GM12865 (cell line): ENCODE measurements at regions not wholly inside any gene's neighbourhood (a gene's known extent, or its start where the extent isn't known, plus 50 kb on each side); places are given as distances from the start of the nearest gene placed in this dataset.

Experiments
- DNase-seq: peaks from one replicate; pipeline ENCODE4 v3.0.0; 2010; ENCODE audit warnings: low read depth
- H3K4me3 ChIP-seq: 2 replicates; pipeline ENCODE4 v1.5.1; 2011; ENCODE audit warnings: mild to moderate bottlenecking, low read depth, low read length, control low read depth
- TF ChIP-seq, protein P1 (sequence below): IDR thresholded peaks from 2 replicates; pipeline ENCODE4 v1.5.1; 2011; ENCODE audit warnings: low read length, control low read depth, low read depth, inconsistent platforms; ENCODE audit not compliant: insufficient read depth; ENCODE audit errors: missing control alignments

DNA sequence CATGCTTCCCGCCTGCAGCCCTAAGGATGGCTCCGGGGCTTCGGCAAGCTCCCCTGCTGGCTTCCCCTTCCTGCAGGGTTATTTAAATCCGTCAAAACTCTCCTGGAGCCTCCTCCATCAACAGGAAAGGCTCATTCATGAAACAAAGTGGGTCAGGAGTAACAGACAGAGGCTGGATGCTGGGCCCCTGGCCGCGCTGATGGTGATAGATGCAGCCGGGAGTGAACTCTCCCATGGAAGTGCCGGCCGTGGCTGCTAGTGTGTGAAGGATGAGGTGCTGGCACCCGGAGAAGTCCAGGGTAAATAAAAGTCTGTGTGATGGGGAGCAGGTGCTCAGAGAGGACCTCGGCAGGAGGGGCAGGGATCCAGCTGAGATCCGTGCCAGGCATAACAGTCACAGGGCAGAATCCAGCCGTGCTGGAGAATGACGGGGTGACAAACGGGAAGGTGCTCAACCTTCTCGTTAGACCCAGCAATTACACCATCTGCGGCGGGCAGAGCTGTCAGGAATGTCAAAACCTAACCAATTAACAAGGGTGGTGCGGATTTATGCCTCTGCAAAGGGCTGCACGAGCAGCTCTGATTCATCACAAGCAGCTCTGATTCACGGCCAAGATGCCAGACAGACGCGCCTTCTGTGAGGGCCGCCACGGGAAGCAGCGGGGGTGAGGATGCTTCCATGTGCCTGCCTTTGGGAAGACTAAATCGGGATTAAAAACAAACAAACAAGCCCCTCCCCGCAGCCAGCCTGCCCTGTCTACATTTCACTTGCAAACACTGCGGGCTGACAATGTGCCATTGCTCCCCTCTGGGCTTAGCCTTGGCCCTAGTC, 55.6 kb downstream of the SYNE3 start:
- H3K4me3 ChIP-seq, result no peak overlapping the region
- TF ChIP-seq, protein P1, sequence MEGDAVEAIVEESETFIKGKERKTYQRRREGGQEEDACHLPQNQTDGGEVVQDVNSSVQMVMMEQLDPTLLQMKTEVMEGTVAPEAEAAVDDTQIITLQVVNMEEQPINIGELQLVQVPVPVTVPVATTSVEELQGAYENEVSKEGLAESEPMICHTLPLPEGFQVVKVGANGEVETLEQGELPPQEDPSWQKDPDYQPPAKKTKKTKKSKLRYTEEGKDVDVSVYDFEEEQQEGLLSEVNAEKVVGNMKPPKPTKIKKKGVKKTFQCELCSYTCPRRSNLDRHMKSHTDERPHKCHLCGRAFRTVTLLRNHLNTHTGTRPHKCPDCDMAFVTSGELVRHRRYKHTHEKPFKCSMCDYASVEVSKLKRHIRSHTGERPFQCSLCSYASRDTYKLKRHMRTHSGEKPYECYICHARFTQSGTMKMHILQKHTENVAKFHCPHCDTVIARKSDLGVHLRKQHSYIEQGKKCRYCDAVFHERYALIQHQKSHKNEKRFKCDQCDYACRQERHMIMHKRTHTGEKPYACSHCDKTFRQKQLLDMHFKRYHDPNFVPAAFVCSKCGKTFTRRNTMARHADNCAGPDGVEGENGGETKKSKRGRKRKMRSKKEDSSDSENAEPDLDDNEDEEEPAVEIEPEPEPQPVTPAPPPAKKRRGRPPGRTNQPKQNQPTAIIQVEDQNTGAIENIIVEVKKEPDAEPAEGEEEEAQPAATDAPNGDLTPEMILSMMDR, result no peak
- DNase-seq, result no peak

- H3K4me3 ChIP-seq, result no peak overlapping the region
- TF ChIP-seq, protein P1, result no peak
- no peak for DNase-seq
Observed at GRCh38 chr14:95458906-95459305, 57.5 kb downstream of the SYNE3 start.

DNA sequence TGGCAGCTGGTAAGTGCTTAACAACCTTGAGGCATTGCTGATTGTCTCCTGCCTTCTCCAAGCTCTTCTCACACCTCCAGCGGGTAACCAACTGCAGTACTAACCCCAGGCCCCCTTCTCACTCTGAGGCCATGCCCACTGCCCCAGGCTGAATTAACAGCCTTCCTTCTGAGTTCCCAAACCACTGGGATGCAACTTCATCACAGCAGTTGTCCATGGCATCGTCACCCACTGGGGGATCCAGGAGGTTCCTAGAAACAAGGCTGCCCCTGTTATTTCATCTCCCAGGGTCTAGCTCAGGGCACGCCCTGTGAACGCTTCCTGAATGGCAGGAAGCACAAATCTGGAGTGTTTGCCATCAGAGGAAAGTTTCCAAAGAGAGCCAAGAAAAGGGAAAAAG, 58.0 kb downstream of the SYNE3 start:
- TF ChIP-seq, protein P1, result no peak
- no peak for DNase-seq
- H3K4me3 ChIP-seq, result no peak overlapping the region

GRCh38 chr14:95456281-95456680, 60.2 kb downstream of the SYNE3 start:
- H3K4me3 ChIP-seq, result no peak overlapping the region
- TF ChIP-seq, protein P1, result no peak
- no peak for DNase-seq

GRCh38 chr14:95455246-95455645, 61.2 kb downstream of the SYNE3 start:
- H3K4me3 ChIP-seq, result no peak overlapping the region
- TF ChIP-seq, protein P1, result no peak
- no peak for DNase-seq

GRCh38 chr14:95453713-95453980, 62.8 kb downstream of the SYNE3 start:
- no peak overlapping the region for H3K4me3 ChIP-seq
- TF ChIP-seq, protein P1, result no peak
- DNase-seq, result no peak
